ENCODE measurements at regions not wholly inside any gene's neighbourhood (a gene's known extent, or its start where the extent isn't known, plus 50 kb on each side); places are given as distances from the start of the nearest gene placed in this dataset.

- Histone ChIP-seq H3K4me2 (ENCODE audit: insufficient read depth in 1 of 2, low read depth in 2 of 2, low read length in 2 of 2) (no peak overlapping the region), H3K36me3 (ENCODE audit: control insufficient read depth in 2 of 4, insufficient read depth in 4 of 4, low read length in 3 of 4) (no peaks in the 10 kb centered on the region), H3K9me3 (ENCODE audit: insufficient read depth in 2 of 2, low read depth in 1 of 2, low read length in 1 of 2) (no peaks in the 10 kb centered on the region), H4K5ac (ENCODE audit: insufficient read length, low read depth, low read length) (no peak overlapping the region), H3K56ac (replicated peaks; ENCODE audit: insufficient read length, low read depth, low read length) (no peak overlapping the region), H2AK5ac (ENCODE audit: low read depth, low read length) (no peak overlapping the region), H4K91ac (replicated peaks; ENCODE audit: insufficient read length, low read length) (no peak overlapping the region), H2AFZ (ENCODE audit: low read length) (no peak overlapping the region), H3K14ac (ENCODE audit: insufficient read length) (no peak overlapping the region), H3K27ac (ENCODE audit: low read depth, low read length) (no peak overlapping the region), H3K18ac (ENCODE audit: extremely low read depth, low read length) (no peak overlapping the region), H3K79me1 (ENCODE audit: low read depth, low read length) (no peaks in the 10 kb centered on the region), H3K23ac (ENCODE audit: insufficient read length) (no peak overlapping the region), H2BK15ac (ENCODE audit: low read length) (no peak overlapping the region), H2BK5ac (ENCODE audit: low read depth, low read length) (no peak overlapping the region), H3K23me2 (ENCODE audit: low read depth, low read length) (no peaks in the 10 kb centered on the region), H3K4me3 (ENCODE audit: extremely low read depth in 1 of 4, insufficient read depth in 2 of 4, low read depth in 3 of 4, low read length in 4 of 4) (no peak overlapping the region), H2BK12ac (ENCODE audit: low read depth, low read length) (no peak overlapping the region), H4K8ac (ENCODE audit: extremely low read depth, insufficient read depth, low read length) (no peak overlapping the region), H3K79me2 (ENCODE audit: control insufficient read depth in 1 of 2, insufficient read depth in 2 of 2, low read length in 2 of 2) (no peaks in the 10 kb centered on the region), H2BK20ac (ENCODE audit: low read length) (no peak overlapping the region), H3K4ac (replicated peaks; ENCODE audit: insufficient read length, low read depth, low read length) (no peak overlapping the region), H3K9ac (replicated peaks in 1 of 4; ENCODE audit: extremely low read depth in 1 of 4, low read depth in 3 of 4, low read length in 3 of 4) (no peak overlapping the region), H4K20me1 (replicated peaks in 1 of 2; ENCODE audit: control insufficient read depth in 1 of 2, insufficient read depth in 2 of 2, low read length in 2 of 2) (no peaks in the 10 kb centered on the region), H3K4me1 (replicated peaks in 1 of 4; ENCODE audit: control insufficient read depth in 3 of 4, insufficient read depth in 4 of 4, low read length in 3 of 4) (no peaks in the 10 kb centered on the region; a peak in 1 of 7 replicates), H3K27me3 (replicated peaks in 1 of 4; ENCODE audit: control insufficient read depth in 3 of 4, extremely low read depth in 1 of 4, insufficient read depth in 3 of 4, low read length in 3 of 4) (no peaks in the 10 kb centered on the region), H2BK120ac (replicated peaks; ENCODE audit: low read depth, low read length) (no peak overlapping the region)
- POLR2A ChIA-PET (ENCODE audit: partially characterized antibody) = no interaction called here
- 72% methylated on average over 5 of the region's 5 CpGs; no CpG with 5 or more reads in 1 of the 2 experiments for WGBS, 2 experiments (ENCODE audit: extremely low coverage in 1 of 2, insufficient coverage in 1 of 2, insufficient read length in 1 of 2, insufficient replicate concordance in 2 of 2, low coverage in 1 of 2, low lambda C conversion rate in 2 of 2, missing lambda C conversion rate in 1 of 2)
- CTCF ChIA-PET (ENCODE audit: partially characterized antibody) = interaction anchor here (0.6 to 0.7 kb wide), 2 partner anchors 12 to 858 kb away, joined by 3 to 4 read pairs; no protein-coding TSS in a partner anchor
- DNase-seq (ENCODE audit: low read depth in 1 of 2, low spot score in 2 of 2) = no peak
- no peak for FAIRE-seq
- TF ChIP-seq JUN (IDR thresholded peaks at IDR 0.05; ENCODE audit: low read depth, low read length) (no peak), NANOG (IDR thresholded peaks at IDR 0.05; ENCODE audit: insufficient read depth, low read depth, low read length, poor library complexity, severe bottlenecking) (no peak), CHD2 (IDR thresholded peaks at IDR 0.05; ENCODE audit: low read length) (no peak), HDAC6 (IDR thresholded peaks at IDR 0.05; ENCODE audit: low read depth, low read length) (no peak), SAP30 (IDR thresholded peaks at IDR 0.05; ENCODE audit: insufficient read depth, insufficient replicate concordance, low read length) (no peak), KDM5A (IDR thresholded peaks at IDR 0.05; ENCODE audit: low read length) (no peak), CTCF (IDR thresholded peaks at IDR 0.05; ENCODE audit: control extremely low read depth in 1 of 3, insufficient read depth in 1 of 3, low read depth in 1 of 3, low read length in 3 of 3) (no peak), TEAD4 (IDR thresholded peaks at IDR 0.05; ENCODE audit: low read depth, low read length) (no peak), ATF3 (IDR thresholded peaks at IDR 0.05; ENCODE audit: insufficient read depth, low read depth, low read length) (no peak), CREB1 (IDR thresholded peaks at IDR 0.05) (no peak), KDM4A (IDR thresholded peaks at IDR 0.05; ENCODE audit: low read depth, low read length, severe bottlenecking) (no peak)
Measured at GRCh38 chr13:54004026-54004699, 975.5 kb downstream of the OLFM4 start.

Measured in H1 (cell line).